ENCODE measurements at regions not wholly inside any gene's neighbourhood (a gene's known extent, or its start where the extent isn't known, plus 50 kb on each side); places are given as distances from the start of the nearest gene placed in this dataset.

DNA sequence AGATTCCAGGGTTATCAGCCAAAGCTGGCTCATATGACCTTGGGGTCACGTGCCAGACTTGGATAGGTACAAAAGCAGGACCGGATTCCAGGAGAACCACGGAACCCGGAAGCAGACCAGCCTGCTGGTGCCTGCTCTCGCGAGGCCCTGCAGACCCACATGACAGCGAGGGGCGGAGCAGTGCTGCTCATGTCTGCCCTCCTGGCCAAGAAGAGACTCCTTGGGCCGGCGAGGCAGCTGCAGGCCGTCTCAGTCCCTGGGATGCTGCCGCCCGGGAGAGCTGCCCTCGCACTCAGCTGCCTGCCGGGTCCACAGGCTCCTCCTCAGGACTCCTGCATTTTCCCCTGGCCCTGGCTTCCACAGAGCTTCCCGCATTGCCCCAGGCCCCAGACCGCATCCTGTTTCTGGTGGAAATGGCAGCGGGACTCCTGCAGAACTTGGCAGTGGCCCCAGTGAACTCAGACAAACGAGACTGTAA is 739.5 kb downstream of the SOCS6 start:
- H3K36me3 ChIP-seq (replicated peaks in 1 of 2; ENCODE audit: control insufficient read depth in 1 of 2, insufficient read depth in 2 of 2, low read length in 2 of 2) = no peaks in the 10 kb centered on the region
- no peak overlapping the region for H2AFZ ChIP-seq (ENCODE audit: low read length)
- POLR2A ChIA-PET = no interaction called here

More for the DNA sequence above, 739.5 kb downstream of the SOCS6 start:
- Histone ChIP-seq H3K9ac (ENCODE audit: insufficient read depth, low read depth, low read length) (no peak overlapping the region), H3K27ac (ENCODE audit: extremely low read length, insufficient read depth, low read length) (no peak overlapping the region), H3K4me3 (replicated peaks in 1 of 3; ENCODE audit: insufficient read depth in 1 of 3, low read depth in 2 of 3, low read length in 3 of 3) (no peak overlapping the region), H3K27me3 (ENCODE audit: control insufficient read depth in 1 of 2, insufficient read depth in 2 of 2, low read length in 2 of 2) (no peaks in the 10 kb centered on the region), H3K4me1 (ENCODE audit: insufficient read depth, low read length) (no peaks in the 10 kb centered on the region), H3K9me3 (ENCODE audit: low read length) (peaks cover 6% of the 10 kb centered on the region; the same call in 1 of the 2 replicates), H3K79me2 (ENCODE audit: insufficient read depth, low read length) (no peaks in the 10 kb centered on the region), H4K20me1 (ENCODE audit: insufficient read depth, low read length) (no peaks in the 10 kb centered on the region), H3K4me2 (ENCODE audit: low read depth, low read length) (no peak overlapping the region)
- in situ Hi-C loops (cut with HindIII; ENCODE audit: extremely low pct_ligation_motif_present, low pct_unique_long_range_greater_than_20kb) = no loop called here
- ATAC-seq (no peak), FAIRE-seq (no peak), DNase-seq (ENCODE audit: low spot score) (no peak)
- WGBS (ENCODE audit: low lambda C conversion rate) = no CpG with 5 or more reads among the region's 19 CpGs
- TF ChIP-seq SP140L (CRISPR knock-in tag; IDR thresholded peaks at IDR 0.05; ENCODE audit: borderline replicate concordance) (no peak), SMAD9 (CRISPR knock-in tag; IDR thresholded peaks at IDR 0.05) (no peak), GTF3A (CRISPR knock-in tag; conservative IDR thresholded peaks at IDR 0.05) (no peak), ZNF143 (CRISPR knock-in tag; IDR thresholded peaks at IDR 0.05) (no peak), ZNF24 (IDR thresholded peaks at IDR 0.05) (no peak), ELF1 (CRISPR knock-in tag; IDR thresholded peaks at IDR 0.05) (no peak)
- TF ChIP-seq, protein P1, sequence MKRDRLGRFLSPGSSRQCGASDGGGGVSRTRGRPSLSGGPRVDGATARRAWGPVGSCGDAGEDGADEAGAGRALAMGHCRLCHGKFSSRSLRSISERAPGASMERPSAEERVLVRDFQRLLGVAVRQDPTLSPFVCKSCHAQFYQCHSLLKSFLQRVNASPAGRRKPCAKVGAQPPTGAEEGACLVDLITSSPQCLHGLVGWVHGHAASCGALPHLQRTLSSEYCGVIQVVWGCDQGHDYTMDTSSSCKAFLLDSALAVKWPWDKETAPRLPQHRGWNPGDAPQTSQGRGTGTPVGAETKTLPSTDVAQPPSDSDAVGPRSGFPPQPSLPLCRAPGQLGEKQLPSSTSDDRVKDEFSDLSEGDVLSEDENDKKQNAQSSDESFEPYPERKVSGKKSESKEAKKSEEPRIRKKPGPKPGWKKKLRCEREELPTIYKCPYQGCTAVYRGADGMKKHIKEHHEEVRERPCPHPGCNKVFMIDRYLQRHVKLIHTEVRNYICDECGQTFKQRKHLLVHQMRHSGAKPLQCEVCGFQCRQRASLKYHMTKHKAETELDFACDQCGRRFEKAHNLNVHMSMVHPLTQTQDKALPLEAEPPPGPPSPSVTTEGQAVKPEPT (CRISPR knock-in tag; IDR thresholded peaks at IDR 0.05; ENCODE audit: low read depth) = no peak
- TF ChIP-seq, protein P2, sequence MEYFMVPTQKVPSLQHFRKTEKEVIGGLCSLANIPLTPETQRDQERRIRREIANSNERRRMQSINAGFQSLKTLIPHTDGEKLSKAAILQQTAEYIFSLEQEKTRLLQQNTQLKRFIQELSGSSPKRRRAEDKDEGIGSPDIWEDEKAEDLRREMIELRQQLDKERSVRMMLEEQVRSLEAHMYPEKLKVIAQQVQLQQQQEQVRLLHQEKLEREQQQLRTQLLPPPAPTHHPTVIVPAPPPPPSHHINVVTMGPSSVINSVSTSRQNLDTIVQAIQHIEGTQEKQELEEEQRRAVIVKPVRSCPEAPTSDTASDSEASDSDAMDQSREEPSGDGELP (IDR thresholded peaks at IDR 0.05; ENCODE audit: borderline replicate concordance, low read depth) = no peak
- TF ChIP-seq, protein P3, sequence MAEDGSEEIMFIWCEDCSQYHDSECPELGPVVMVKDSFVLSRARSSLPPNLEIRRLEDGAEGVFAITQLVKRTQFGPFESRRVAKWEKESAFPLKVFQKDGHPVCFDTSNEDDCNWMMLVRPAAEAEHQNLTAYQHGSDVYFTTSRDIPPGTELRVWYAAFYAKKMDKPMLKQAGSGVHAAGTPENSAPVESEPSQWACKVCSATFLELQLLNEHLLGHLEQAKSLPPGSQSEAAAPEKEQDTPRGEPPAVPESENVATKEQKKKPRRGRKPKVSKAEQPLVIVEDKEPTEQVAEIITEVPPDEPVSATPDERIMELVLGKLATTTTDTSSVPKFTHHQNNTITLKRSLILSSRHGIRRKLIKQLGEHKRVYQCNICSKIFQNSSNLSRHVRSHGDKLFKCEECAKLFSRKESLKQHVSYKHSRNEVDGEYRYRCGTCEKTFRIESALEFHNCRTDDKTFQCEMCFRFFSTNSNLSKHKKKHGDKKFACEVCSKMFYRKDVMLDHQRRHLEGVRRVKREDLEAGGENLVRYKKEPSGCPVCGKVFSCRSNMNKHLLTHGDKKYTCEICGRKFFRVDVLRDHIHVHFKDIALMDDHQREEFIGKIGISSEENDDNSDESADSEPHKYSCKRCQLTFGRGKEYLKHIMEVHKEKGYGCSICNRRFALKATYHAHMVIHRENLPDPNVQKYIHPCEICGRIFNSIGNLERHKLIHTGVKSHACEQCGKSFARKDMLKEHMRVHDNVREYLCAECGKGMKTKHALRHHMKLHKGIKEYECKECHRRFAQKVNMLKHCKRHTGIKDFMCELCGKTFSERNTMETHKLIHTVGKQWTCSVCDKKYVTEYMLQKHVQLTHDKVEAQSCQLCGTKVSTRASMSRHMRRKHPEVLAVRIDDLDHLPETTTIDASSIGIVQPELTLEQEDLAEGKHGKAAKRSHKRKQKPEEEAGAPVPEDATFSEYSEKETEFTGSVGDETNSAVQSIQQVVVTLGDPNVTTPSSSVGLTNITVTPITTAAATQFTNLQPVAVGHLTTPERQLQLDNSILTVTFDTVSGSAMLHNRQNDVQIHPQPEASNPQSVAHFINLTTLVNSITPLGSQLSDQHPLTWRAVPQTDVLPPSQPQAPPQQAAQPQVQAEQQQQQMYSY (CRISPR knock-in tag; IDR thresholded peaks at IDR 0.05) = peak; percentile 84
- CTCF ChIA-PET (ENCODE audit: low intra/inter-chr PET ratio, low total read pairs) = no interaction called here
- no TSS peak for BruUV-seq (replicated peaks)
- intact Hi-C loops (cut with micrococcal nuclease; ENCODE audit: unreplicated experiment) = no loop called here

Measured in HepG2 (cell line).